ENCODE measurements at regions not wholly inside any gene's neighbourhood (a gene's known extent, or its start where the extent isn't known, plus 50 kb on each side); places are given as distances from the start of the nearest gene placed in this dataset.

- no peaks in the 10 kb centered on the region for H3K27me3 ChIP-seq (ENCODE audit: control insufficient read depth, insufficient read depth, low read length)
- no peaks in the 10 kb centered on the region for H3K9me3 ChIP-seq (replicated peaks; ENCODE audit: control insufficient read depth, low read depth, low read length)
- DNase-seq = no peak
- no CpG with 5 or more reads among the region's 2 CpGs for WGBS (ENCODE audit: insufficient coverage)
- H3K4me1 ChIP-seq (ENCODE audit: control insufficient read depth, insufficient read depth, low read length) = no peaks in the 10 kb centered on the region
- H3K27ac ChIP-seq (ENCODE audit: low read length) = no peak overlapping the region
- no peaks in the 10 kb centered on the region for H3K36me3 ChIP-seq (ENCODE audit: control insufficient read depth, insufficient read depth, low read length)
- H3K4me3 ChIP-seq (ENCODE audit: low read length) = no peak overlapping the region
Observed at GRCh38 chr3:94179059-94179458, 116.2 kb downstream of the NSUN3 start.

DNA sequence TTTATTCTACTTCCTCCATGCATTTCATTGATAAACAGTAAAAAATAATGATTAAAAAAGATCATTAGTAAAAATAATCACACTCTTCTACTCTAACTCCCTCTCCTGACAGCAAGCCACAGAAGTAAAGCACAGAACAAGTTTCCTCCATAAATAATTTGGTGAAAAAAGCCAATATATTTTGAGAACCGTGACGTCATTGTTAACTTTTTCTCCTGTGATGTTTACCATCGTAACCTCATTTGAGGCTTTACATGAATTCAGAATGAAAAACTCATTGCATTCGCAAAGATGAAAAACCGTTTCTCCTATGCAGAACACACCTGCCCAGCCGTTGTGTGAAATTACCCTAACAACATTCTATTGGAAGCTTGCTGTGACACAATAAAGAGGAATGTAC is 120.7 kb downstream of the NSUN3 start:
- no peak overlapping the region for H3K27ac ChIP-seq (ENCODE audit: low read length)
- no peaks in the 10 kb centered on the region for H3K4me1 ChIP-seq (ENCODE audit: control insufficient read depth, insufficient read depth, low read length)
- H3K9me3 ChIP-seq (replicated peaks; ENCODE audit: control insufficient read depth, low read depth, low read length) = no peaks in the 10 kb centered on the region
- no peaks in the 10 kb centered on the region for H3K36me3 ChIP-seq (ENCODE audit: control insufficient read depth, insufficient read depth, low read length)
- H3K4me3 ChIP-seq (ENCODE audit: low read length) = no peak overlapping the region
- WGBS (ENCODE audit: insufficient coverage) = 80% methylated on average over 3 of the region's 6 CpGs
- DNase-seq = no peak
- no peaks in the 10 kb centered on the region for H3K27me3 ChIP-seq (ENCODE audit: control insufficient read depth, insufficient read depth, low read length)

DNA sequence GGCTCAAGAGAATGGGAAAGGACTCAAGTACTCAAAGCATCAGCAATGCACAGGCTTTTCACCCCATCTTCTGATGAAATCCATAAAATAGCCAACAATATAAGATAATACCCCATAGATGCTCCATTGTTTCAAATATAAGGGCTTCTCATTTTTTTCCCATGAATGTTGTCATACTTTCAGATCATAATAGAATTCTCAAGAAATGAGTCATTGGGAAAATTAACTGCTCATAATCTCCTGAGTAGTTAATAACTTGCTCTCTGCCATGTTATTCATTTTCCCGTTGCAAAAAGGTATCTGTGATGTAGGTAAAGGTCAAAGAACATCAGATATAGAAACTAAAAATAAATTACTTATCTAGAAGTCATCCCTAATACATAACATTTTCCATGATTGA is 121.9 kb downstream of the NSUN3 start:
- no CpG with 5 or more reads among the region's 1 CpG for WGBS (ENCODE audit: insufficient coverage)
- Histone ChIP-seq H3K4me1 (ENCODE audit: control insufficient read depth, insufficient read depth, low read length) (no peaks in the 10 kb centered on the region), H3K27ac (ENCODE audit: low read length) (no peak overlapping the region), H3K9me3 (replicated peaks; ENCODE audit: control insufficient read depth, low read depth, low read length) (no peaks in the 10 kb centered on the region), H3K36me3 (ENCODE audit: control insufficient read depth, insufficient read depth, low read length) (no peaks in the 10 kb centered on the region), H3K4me3 (ENCODE audit: low read length) (no peak overlapping the region), H3K27me3 (ENCODE audit: control insufficient read depth, insufficient read depth, low read length) (no peaks in the 10 kb centered on the region)
- no peak for DNase-seq

- Histone ChIP-seq H3K27me3 (ENCODE audit: control insufficient read depth, insufficient read depth, low read length) (no peaks in the 10 kb centered on the region), H3K36me3 (ENCODE audit: control insufficient read depth, insufficient read depth, low read length) (no peaks in the 10 kb centered on the region), H3K9me3 (replicated peaks; ENCODE audit: control insufficient read depth, low read depth, low read length) (no peaks in the 10 kb centered on the region), H3K4me3 (ENCODE audit: low read length) (no peak overlapping the region), H3K4me1 (ENCODE audit: control insufficient read depth, insufficient read depth, low read length) (no peaks in the 10 kb centered on the region), H3K27ac (ENCODE audit: low read length) (no peak overlapping the region)
- no CpG with 5 or more reads among the region's 2 CpGs for WGBS (ENCODE audit: insufficient coverage)
- DNase-seq = no peak
Observed at GRCh38 chr3:94185753-94186152, 122.9 kb downstream of the NSUN3 start.

DNA sequence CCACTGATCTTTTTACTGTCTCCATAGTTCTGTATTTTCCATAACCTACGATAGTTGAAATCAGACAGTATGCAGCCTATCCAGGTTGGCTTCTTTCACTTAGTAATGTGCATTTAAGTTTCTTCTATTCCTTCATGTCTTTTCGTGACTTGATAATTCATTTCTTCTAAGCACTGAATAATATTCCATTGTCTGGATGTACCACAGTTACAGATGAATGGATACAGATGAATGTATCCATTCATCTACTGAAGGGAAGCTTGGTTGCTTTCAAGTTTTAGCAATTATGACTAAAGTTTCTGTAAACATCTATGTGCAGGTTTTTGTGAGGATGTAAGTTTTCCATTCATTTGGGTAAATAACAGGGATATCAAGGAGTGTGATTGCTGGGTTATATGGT is 124.8 kb downstream of the NSUN3 start:
- Histone ChIP-seq H3K4me1 (ENCODE audit: control insufficient read depth, insufficient read depth, low read length) (no peaks in the 10 kb centered on the region), H3K27ac (ENCODE audit: low read length) (no peak overlapping the region), H3K9me3 (replicated peaks; ENCODE audit: control insufficient read depth, low read depth, low read length) (no peaks in the 10 kb centered on the region), H3K27me3 (ENCODE audit: control insufficient read depth, insufficient read depth, low read length) (no peaks in the 10 kb centered on the region), H3K36me3 (ENCODE audit: control insufficient read depth, insufficient read depth, low read length) (no peaks in the 10 kb centered on the region), H3K4me3 (ENCODE audit: low read length) (no peak overlapping the region)
- no peak for DNase-seq
- no CpG with 5 or more reads among the region's 2 CpGs for whole genome bisulfite sequencing (ENCODE audit: insufficient coverage)

DNA sequence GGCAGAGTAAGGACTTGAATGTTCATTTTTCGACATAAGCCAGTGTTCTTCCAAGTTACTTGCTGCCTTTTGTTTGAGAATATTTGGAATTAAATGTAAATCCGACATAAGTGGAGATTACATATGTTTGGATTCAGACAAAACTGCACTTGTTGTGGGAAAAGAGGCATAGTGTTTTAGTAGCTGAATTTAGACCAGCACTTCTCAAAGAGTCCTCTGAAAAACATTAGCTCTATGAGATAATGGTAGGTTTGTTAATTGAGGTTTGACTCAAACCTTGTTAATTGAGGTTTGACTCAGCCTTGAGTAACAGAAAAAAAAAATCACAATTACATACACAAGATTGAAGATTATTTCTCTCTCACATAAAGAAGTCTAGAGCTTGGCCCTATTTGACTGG is 132.5 kb downstream of the NSUN3 start:
- H3K4me3 ChIP-seq (ENCODE audit: low read length) = no peak overlapping the region
- H3K27me3 ChIP-seq (ENCODE audit: control insufficient read depth, insufficient read depth, low read length) = no peaks in the 10 kb centered on the region
- H3K4me1 ChIP-seq (ENCODE audit: control insufficient read depth, insufficient read depth, low read length) = no peaks in the 10 kb centered on the region
- 60% methylated on average over 1 of the region's 2 CpGs for WGBS (ENCODE audit: insufficient coverage)
- no peak overlapping the region for H3K27ac ChIP-seq (ENCODE audit: low read length)
- no peaks in the 10 kb centered on the region for H3K36me3 ChIP-seq (ENCODE audit: control insufficient read depth, insufficient read depth, low read length)
- DNase-seq = no peak
- no peaks in the 10 kb centered on the region for H3K9me3 ChIP-seq (replicated peaks; ENCODE audit: control insufficient read depth, low read depth, low read length)

GRCh38 chr3:94206291-94206690 is 143.4 kb downstream of the NSUN3 start:
- no peak for DNase-seq
- Histone ChIP-seq H3K4me3 (ENCODE audit: low read length) (no peak overlapping the region), H3K27me3 (ENCODE audit: control insufficient read depth, insufficient read depth, low read length) (no peaks in the 10 kb centered on the region), H3K27ac (ENCODE audit: low read length) (no peak overlapping the region), H3K36me3 (ENCODE audit: control insufficient read depth, insufficient read depth, low read length) (no peaks in the 10 kb centered on the region), H3K4me1 (ENCODE audit: control insufficient read depth, insufficient read depth, low read length) (no peaks in the 10 kb centered on the region), H3K9me3 (replicated peaks; ENCODE audit: control insufficient read depth, low read depth, low read length) (peaks cover 8% of the 10 kb centered on the region)
- 94% methylated on average over 2 of the region's 2 CpGs for WGBS (ENCODE audit: insufficient coverage)

DNA sequence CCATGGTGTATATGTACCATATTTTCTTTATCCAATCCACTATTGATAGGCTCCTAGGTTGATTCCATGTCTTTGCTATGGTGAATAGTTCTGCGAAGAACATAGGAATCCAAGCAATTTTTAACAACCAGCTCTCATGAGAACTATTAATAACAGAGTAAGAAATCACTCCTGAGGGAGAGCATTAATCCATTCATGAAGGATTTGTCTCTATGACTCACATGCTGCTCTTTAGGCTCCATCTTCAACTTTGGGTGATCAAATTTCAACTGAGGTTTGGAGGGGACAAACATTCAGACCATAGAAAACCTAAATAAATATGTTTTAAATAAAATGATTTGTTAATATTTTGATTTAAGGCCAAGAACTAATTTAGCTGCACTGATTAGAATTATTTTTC is 147.4 kb downstream of the NSUN3 start:
- Histone ChIP-seq H3K36me3 (ENCODE audit: control insufficient read depth, insufficient read depth, low read length) (no peaks in the 10 kb centered on the region), H3K4me3 (ENCODE audit: low read length) (no peak overlapping the region), H3K9me3 (replicated peaks; ENCODE audit: control insufficient read depth, low read depth, low read length) (no peaks in the 10 kb centered on the region), H3K27ac (ENCODE audit: low read length) (no peak overlapping the region), H3K27me3 (ENCODE audit: control insufficient read depth, insufficient read depth, low read length) (no peaks in the 10 kb centered on the region), H3K4me1 (ENCODE audit: control insufficient read depth, insufficient read depth, low read length) (no peaks in the 10 kb centered on the region)
- WGBS (ENCODE audit: insufficient coverage) = no CpG with 5 or more reads among the region's 1 CpG
- no peak for DNase-seq

DNA sequence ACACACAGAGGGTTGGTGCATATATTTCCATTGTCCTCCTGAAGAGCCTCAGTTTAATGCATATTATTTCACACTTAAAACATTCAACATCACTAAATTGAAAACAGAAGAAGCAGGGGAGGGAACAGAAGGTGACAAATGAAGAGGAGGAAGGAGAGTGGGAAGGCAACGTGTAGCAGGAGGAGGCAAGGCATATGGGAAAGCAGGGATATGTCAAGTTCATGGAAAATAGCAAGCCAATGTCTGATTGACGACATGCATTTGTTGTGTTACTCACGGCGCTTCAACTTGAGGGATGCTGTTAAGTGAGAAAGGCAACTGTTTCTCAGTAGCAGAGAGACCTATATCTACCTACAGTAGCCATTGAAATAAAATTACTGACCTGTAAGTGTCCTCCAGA is 154.5 kb downstream of the NSUN3 start:
- DNase-seq = no peak
- WGBS (ENCODE audit: insufficient coverage) = 0% methylated on average over 1 of the region's 4 CpGs
- no peak overlapping the region for H3K27ac ChIP-seq (ENCODE audit: low read length)
- H3K4me1 ChIP-seq (ENCODE audit: control insufficient read depth, insufficient read depth, low read length) = no peaks in the 10 kb centered on the region
- no peaks in the 10 kb centered on the region for H3K27me3 ChIP-seq (ENCODE audit: control insufficient read depth, insufficient read depth, low read length)
- H3K4me3 ChIP-seq (ENCODE audit: low read length) = no peak overlapping the region
- peaks cover 2% of the 10 kb centered on the region for H3K9me3 ChIP-seq (replicated peaks; ENCODE audit: control insufficient read depth, low read depth, low read length)
- H3K36me3 ChIP-seq (ENCODE audit: control insufficient read depth, insufficient read depth, low read length) = no peaks in the 10 kb centered on the region

GRCh38 chr3:94220426-94220825 is 157.6 kb downstream of the NSUN3 start:
- Histone ChIP-seq H3K36me3 (ENCODE audit: control insufficient read depth, insufficient read depth, low read length) (no peaks in the 10 kb centered on the region), H3K4me1 (ENCODE audit: control insufficient read depth, insufficient read depth, low read length) (no peaks in the 10 kb centered on the region), H3K27ac (ENCODE audit: low read length) (no peak overlapping the region), H3K27me3 (ENCODE audit: control insufficient read depth, insufficient read depth, low read length) (no peaks in the 10 kb centered on the region), H3K9me3 (replicated peaks; ENCODE audit: control insufficient read depth, low read depth, low read length) (peaks cover 2% of the 10 kb centered on the region), H3K4me3 (ENCODE audit: low read length) (no peak overlapping the region)
- DNase-seq = no peak
- WGBS (ENCODE audit: insufficient coverage) = no CpG with 5 or more reads among the region's 2 CpGs

DNA sequence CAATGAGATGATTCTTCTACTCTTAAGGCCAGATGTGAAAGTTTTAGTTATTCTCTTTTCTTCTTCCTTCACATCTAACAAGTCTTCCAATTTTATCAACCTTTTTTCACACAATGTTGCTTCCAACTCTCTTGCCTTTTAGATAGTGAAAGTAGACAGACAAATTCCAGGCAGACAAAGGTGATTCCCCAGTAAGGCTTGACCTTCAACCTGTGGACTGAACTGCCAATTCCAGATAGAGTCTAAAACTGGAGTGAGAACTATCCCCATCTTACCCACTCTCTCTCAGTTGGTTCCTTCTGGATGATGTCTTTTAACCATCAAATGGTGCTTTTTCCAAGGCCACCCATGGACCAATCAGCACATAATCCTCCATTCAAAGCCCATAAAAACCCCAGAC is 159.0 kb downstream of the NSUN3 start:
- H3K4me1 ChIP-seq (ENCODE audit: control insufficient read depth, insufficient read depth, low read length) = no peaks in the 10 kb centered on the region
- H3K36me3 ChIP-seq (ENCODE audit: control insufficient read depth, insufficient read depth, low read length) = no peaks in the 10 kb centered on the region
- H3K9me3 ChIP-seq (replicated peaks; ENCODE audit: control insufficient read depth, low read depth, low read length) = peaks cover 2% of the 10 kb centered on the region
- no peak for DNase-seq
- H3K27me3 ChIP-seq (ENCODE audit: control insufficient read depth, insufficient read depth, low read length) = no peaks in the 10 kb centered on the region
- no peak overlapping the region for H3K27ac ChIP-seq (ENCODE audit: low read length)
- H3K4me3 ChIP-seq (ENCODE audit: low read length) = no peak overlapping the region

All from muscle of leg (tissue), 3 donors.